ENCODE measurements at regions not wholly inside any gene's neighbourhood (a gene's known extent, or its start where the extent isn't known, plus 50 kb on each side); places are given as distances from the start of the nearest gene placed in this dataset.

GRCh38 chr6:4559281-4559875, 216.8 kb upstream of the CDYL start:
- H3K4me1 ChIP-seq (ENCODE audit: low read depth, poor library complexity, severe bottlenecking), result no peaks in the 10 kb centered on the region
- H3K79me2 ChIP-seq (ENCODE audit: insufficient read depth, low read depth), result no peaks in the 10 kb centered on the region
- no peak overlapping the region for H3K9ac ChIP-seq
- no peak overlapping the region for H3K4me2 ChIP-seq
- H3K36me3 ChIP-seq (ENCODE audit: insufficient read depth), result no peaks in the 10 kb centered on the region
- no peak overlapping the region for H2AFZ ChIP-seq (ENCODE audit: low read depth)
- no peak overlapping the region for H3K27ac ChIP-seq
- H3K4me3 ChIP-seq (IDR thresholded peaks at IDR 0.05; ENCODE audit: insufficient read depth, low read depth, low read length), result no peak overlapping the region
- no peak for TF ChIP-seq CTCF (conservative IDR thresholded peaks at IDR 0.05; ENCODE audit: low read depth, low read length)
- H4K20me1 ChIP-seq (ENCODE audit: insufficient read depth), result no peaks in the 10 kb centered on the region
- H3K27me3 ChIP-seq (ENCODE audit: insufficient read depth, low read depth), result no peaks in the 10 kb centered on the region

GRCh38 chr6:4554645-4555044, 221.6 kb upstream of the CDYL start:
- no peaks in the 10 kb centered on the region for H3K36me3 ChIP-seq (ENCODE audit: insufficient read depth)
- no peaks in the 10 kb centered on the region for H3K27me3 ChIP-seq (ENCODE audit: insufficient read depth, low read depth)
- no peak overlapping the region for H2AFZ ChIP-seq (ENCODE audit: low read depth)
- TF ChIP-seq CTCF (conservative IDR thresholded peaks at IDR 0.05; ENCODE audit: low read depth, low read length), result no peak
- no peak overlapping the region for H3K9ac ChIP-seq
- H3K79me2 ChIP-seq (ENCODE audit: insufficient read depth, low read depth), result no peaks in the 10 kb centered on the region
- no peak overlapping the region for H3K4me3 ChIP-seq (IDR thresholded peaks at IDR 0.05; ENCODE audit: insufficient read depth, low read depth, low read length)
- H3K27ac ChIP-seq, result no peak overlapping the region
- no peak overlapping the region for H3K4me2 ChIP-seq
- H3K4me1 ChIP-seq (ENCODE audit: low read depth, poor library complexity, severe bottlenecking), result no peaks in the 10 kb centered on the region
- no peaks in the 10 kb centered on the region for H4K20me1 ChIP-seq (ENCODE audit: insufficient read depth)

- H3K4me1 ChIP-seq (ENCODE audit: low read depth, poor library complexity, severe bottlenecking), result no peaks in the 10 kb centered on the region
- no peak overlapping the region for H3K27ac ChIP-seq
- H3K4me3 ChIP-seq (IDR thresholded peaks at IDR 0.05; ENCODE audit: insufficient read depth, low read depth, low read length), result no peak overlapping the region
- no peak overlapping the region for H3K4me2 ChIP-seq
- no peak overlapping the region for H2AFZ ChIP-seq (ENCODE audit: low read depth)
- H3K9ac ChIP-seq, result no peak overlapping the region
- TF ChIP-seq CTCF (conservative IDR thresholded peaks at IDR 0.05; ENCODE audit: low read depth, low read length), result no peak
- no peaks in the 10 kb centered on the region for H3K79me2 ChIP-seq (ENCODE audit: insufficient read depth, low read depth)
- H4K20me1 ChIP-seq (ENCODE audit: insufficient read depth), result no peaks in the 10 kb centered on the region
- H3K27me3 ChIP-seq (ENCODE audit: insufficient read depth, low read depth), result no peaks in the 10 kb centered on the region
- no peaks in the 10 kb centered on the region for H3K36me3 ChIP-seq (ENCODE audit: insufficient read depth)
Measured at GRCh38 chr6:4553387-4553786, 222.8 kb upstream of the CDYL start.

- Histone ChIP-seq H3K27ac (no peak overlapping the region), H3K36me3 (ENCODE audit: insufficient read depth) (no peaks in the 10 kb centered on the region), H3K79me2 (ENCODE audit: insufficient read depth, low read depth) (no peaks in the 10 kb centered on the region), H3K9ac (no peak overlapping the region), H4K20me1 (ENCODE audit: insufficient read depth) (no peaks in the 10 kb centered on the region), H3K4me3 (IDR thresholded peaks at IDR 0.05; ENCODE audit: insufficient read depth, low read depth, low read length) (no peak overlapping the region), H3K4me2 (no peak overlapping the region), H3K27me3 (ENCODE audit: insufficient read depth, low read depth) (no peaks in the 10 kb centered on the region), H2AFZ (ENCODE audit: low read depth) (no peak overlapping the region), H3K4me1 (ENCODE audit: low read depth, poor library complexity, severe bottlenecking) (no peaks in the 10 kb centered on the region)
- TF ChIP-seq CTCF (conservative IDR thresholded peaks at IDR 0.05; ENCODE audit: low read depth, low read length), result no peak
Measured at GRCh38 chr6:4550227-4550597, 226.0 kb upstream of the CDYL start.

All from KMS-11 (cell line).